GM13977 (cell line): ENCODE measurements at regions not wholly inside any gene's neighbourhood (a gene's known extent, or its start where the extent isn't known, plus 50 kb on each side); places are given as distances from the start of the nearest gene placed in this dataset.
"Not testable (repeated sequence)": the region's sequence is repeated elsewhere in the genome, so short reads cannot be mapped to it uniquely, and the experiment has no call there.

Experiments used
- DNase-seq: peaks from one replicate; pipeline ENCODE4 v3.0.0; 2012; ENCODE audit warnings: low spot score
- in situ Hi-C: fragments of 300-500 bp; cut with MboI; formaldehyde crosslinking; loops from one replicate; pipeline ENCODE4 v1.12.0; 2022; ENCODE audit warnings: low sequenced_read_pairs, low pct_unique_long_range_greater_than_20kb, mixed read lengths, inconsistent platforms; ENCODE audit not compliant: unreplicated experiment
- TF ChIP-seq, protein P1 (sequence below): IDR thresholded peaks from 2 replicates; pipeline ENCODE4 v1.5.1; 2012; ENCODE audit warnings: mild to moderate bottlenecking, control low read depth; ENCODE audit not compliant: insufficient read depth; ENCODE audit errors: extremely low read depth, missing control alignments

DNA sequence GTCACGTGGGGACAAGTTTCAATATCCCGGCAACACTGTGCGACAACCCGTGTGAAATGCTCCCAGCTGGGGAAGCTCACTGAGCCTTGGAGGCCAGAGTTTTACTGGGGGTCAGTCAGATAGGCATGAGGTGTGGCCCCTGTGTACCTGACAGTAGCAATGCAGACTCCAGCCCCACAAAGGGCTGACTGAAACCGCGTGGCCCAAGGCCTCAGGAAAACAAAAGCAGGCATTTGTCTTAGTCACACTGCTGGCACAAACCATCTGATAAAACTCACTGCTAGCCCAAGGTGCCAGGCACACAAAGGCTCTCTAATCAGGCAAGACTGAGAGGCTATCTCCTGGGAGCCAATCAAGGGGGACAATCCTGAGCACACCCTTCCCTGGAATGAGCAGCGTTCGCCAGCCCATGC, 786.6 kb upstream of the RAB6C start:
- DNase-seq: no peak
- in situ Hi-C loops: no loop called here
- TF ChIP-seq, protein P1, sequence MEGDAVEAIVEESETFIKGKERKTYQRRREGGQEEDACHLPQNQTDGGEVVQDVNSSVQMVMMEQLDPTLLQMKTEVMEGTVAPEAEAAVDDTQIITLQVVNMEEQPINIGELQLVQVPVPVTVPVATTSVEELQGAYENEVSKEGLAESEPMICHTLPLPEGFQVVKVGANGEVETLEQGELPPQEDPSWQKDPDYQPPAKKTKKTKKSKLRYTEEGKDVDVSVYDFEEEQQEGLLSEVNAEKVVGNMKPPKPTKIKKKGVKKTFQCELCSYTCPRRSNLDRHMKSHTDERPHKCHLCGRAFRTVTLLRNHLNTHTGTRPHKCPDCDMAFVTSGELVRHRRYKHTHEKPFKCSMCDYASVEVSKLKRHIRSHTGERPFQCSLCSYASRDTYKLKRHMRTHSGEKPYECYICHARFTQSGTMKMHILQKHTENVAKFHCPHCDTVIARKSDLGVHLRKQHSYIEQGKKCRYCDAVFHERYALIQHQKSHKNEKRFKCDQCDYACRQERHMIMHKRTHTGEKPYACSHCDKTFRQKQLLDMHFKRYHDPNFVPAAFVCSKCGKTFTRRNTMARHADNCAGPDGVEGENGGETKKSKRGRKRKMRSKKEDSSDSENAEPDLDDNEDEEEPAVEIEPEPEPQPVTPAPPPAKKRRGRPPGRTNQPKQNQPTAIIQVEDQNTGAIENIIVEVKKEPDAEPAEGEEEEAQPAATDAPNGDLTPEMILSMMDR: no peak

DNA sequence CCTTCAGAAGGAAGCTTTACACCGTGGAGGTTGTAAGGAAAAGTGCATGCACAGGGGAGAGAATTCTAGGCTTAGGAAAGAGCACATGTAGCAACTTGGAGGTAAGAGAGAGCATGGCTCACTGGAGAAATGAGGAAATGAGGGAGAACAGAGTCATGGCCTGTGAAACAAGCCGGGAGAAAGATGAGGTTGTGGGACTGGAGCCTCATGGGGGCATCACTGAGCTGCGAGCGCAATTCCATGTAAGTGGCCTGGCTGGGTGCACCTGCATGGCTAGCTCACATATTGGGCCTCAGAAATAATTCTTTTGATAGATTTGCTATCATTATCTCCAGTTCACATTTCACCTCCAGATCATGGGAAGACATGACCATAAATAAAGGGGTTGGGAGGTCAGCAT, 785.5 kb upstream of the RAB6C start:
- TF ChIP-seq, protein P1: no peak
- in situ Hi-C loops: no loop called here
- DNase-seq: no peak

DNA sequence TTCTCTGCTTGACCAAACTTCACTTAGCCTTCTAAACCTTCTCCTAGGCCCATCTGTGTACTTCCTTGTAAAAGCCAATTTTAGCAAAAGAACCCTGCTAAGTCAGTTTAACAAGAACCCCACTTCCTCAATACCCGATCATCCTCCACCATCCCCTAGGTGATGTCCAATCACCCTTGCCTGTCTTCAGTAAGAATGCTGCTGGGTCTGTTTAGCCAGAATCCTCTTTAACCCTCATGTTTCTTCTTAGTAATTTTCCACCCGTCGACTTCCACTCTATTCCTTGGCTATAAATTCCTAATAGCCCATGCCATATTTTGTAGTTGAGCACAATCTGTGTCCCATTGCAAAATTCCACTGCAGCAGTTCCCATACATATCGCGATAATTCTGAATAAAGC, 780.0 kb upstream of the RAB6C start:
- no peak for DNase-seq
- in situ Hi-C loops: no loop called here

DNA sequence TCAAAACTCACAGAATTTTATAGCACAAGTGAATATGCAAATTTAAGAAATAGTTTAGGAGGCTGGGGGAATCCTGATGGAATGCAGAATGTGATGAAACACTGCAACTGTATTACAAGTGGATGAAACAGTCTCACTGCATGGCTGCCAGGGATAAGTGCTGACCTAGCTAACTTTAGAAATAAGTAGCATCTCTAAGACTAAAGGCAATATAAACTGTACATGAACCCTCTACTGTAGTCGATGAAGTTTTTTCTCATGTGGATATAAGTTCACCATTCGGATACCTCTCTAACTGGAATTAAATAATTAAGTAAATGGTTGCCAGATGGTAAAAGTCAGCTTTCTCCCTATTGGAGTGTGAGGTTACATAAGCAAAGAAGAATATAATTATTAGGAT, 777.8 kb upstream of the RAB6C start:
- in situ Hi-C loops: no loop called here
- TF ChIP-seq, protein P1: no peak
- no peak for DNase-seq

More for the DNA sequence above, 780.0 kb upstream of the RAB6C start:
- TF ChIP-seq, protein P1: no peak

DNA sequence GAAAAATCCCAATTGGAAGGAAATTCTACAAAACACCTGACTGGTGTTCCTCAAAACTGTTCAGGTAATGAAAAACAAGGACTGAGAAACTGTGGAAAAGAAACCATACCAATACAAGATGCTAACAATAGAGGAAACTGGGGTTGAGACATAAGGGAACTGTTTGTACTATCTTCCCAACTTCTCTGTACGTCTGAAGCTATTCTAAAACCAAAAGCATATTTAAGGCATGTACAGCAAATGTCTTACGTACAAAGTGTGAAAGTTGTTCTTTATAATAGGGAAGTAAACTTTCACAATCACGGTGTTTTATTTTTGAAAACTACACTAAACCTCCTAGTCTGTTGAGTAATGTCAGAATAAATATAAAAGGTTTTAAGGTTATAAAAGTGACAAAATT, 776.1 kb upstream of the RAB6C start:
- no peak for DNase-seq
- TF ChIP-seq, protein P1: no peak
- in situ Hi-C loops: no loop called here

DNA sequence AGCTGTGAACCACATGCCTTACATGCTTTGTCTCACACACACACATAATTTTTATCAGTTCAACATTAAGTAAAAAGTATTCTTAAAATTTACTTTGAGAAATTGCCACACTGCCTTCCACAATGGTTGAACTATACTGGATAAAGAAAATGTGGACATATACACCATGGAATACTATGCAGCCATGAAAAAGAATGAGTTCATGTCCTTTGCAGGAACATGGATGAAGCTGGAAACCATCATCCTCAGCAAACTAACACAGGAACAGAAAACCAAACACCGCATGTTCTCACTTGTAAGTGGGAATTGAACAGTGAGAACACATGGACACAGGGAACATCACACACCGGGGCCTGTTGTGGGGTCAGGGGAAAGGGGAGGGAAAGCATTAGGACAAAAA, 774.9 kb upstream of the RAB6C start:
- DNase-seq, in situ Hi-C loops: not testable (repeated sequence)

DNA sequence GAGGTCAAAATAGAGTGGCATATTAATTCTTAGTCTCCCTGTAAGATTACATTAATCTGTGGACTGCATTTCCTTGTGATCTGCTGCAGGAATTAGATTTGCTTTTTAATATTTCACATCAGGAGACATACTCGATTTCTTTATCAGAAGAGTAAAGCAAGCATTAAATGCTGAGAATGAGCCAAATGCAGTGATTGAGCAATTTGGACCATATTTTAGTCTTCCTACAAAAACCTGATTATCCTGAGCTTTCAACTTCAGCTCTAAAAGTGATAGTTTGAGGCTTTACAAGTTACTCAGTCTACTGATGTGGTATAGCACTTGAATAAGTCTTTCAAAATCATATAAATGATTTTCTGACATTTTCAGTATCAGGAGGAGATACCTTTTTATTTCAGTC, 774.3 kb upstream of the RAB6C start:
- in situ Hi-C loops: no loop called here
- no peak for DNase-seq
- TF ChIP-seq, protein P1: no peak

DNA sequence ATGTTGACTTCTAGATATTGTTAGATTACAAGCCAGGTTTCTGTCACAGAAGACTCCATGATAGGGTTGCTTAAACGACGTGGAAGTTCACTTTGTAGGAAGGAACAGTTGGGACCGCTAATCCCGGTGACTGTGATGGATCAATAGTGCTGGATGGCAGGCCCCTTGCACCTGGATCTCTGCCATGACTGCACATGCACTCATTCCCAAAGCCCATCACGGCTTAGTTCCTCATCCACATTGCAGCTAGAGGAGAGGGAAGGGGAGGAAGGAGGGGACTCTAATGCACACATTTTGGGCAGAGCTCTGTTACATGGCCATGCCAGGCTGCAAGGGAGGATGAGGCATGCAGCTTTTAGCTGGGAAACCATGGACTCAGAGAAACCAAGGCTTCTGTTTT, 773.7 kb upstream of the RAB6C start:
- TF ChIP-seq, protein P1: no peak
- no peak for DNase-seq
- in situ Hi-C loops: no loop called here
